HEK293 (cell line): ENCODE measurements at regions not wholly inside any gene's neighbourhood (a gene's known extent, or its start where the extent isn't known, plus 50 kb on each side); places are given as distances from the start of the nearest gene placed in this dataset.

Experiments used
- ZNF664 ChIP-seq: fragments of 450-650 bp; formaldehyde crosslinking; IDR thresholded peaks from 2 replicates; pipeline ENCODE4 v1.5.1; 2016; ENCODE audit warnings: missing biosample characterization, missing genetic modification characterization
- TF ChIP-seq, protein P1 (sequence below): fragments of 450-650 bp; formaldehyde crosslinking; IDR thresholded peaks from 2 replicates; pipeline ENCODE4 v1.5.1; 2016; ENCODE audit warnings: missing biosample characterization, missing genetic modification characterization

DNA sequence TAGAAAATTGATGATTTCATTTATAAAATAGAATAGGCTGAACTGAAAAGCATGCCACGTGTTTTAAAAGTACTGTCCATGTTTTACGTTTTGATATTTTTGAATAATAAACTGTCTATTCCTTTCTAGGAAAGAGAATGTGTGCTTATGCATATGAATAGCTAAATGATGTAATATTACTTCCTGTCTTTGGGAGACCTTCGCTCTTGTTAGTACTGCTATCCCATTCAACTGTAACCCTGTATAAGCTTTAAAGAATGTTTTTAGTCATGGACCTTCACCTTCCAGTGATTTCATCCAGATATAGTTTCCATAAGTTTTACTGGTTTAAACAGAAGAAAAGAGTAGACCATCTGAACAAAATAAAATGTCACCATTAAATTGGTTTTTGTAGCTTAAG, 274.4 kb upstream of the SEMA3A start:
- TF ChIP-seq, protein P1, sequence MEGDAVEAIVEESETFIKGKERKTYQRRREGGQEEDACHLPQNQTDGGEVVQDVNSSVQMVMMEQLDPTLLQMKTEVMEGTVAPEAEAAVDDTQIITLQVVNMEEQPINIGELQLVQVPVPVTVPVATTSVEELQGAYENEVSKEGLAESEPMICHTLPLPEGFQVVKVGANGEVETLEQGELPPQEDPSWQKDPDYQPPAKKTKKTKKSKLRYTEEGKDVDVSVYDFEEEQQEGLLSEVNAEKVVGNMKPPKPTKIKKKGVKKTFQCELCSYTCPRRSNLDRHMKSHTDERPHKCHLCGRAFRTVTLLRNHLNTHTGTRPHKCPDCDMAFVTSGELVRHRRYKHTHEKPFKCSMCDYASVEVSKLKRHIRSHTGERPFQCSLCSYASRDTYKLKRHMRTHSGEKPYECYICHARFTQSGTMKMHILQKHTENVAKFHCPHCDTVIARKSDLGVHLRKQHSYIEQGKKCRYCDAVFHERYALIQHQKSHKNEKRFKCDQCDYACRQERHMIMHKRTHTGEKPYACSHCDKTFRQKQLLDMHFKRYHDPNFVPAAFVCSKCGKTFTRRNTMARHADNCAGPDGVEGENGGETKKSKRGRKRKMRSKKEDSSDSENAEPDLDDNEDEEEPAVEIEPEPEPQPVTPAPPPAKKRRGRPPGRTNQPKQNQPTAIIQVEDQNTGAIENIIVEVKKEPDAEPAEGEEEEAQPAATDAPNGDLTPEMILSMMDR (tag by site-specific recombination): no peak
- TF ChIP-seq ZNF664 (tag by site-specific recombination): no peak
